ENCODE measurements at regions not wholly inside any gene's neighbourhood (a gene's known extent, or its start where the extent isn't known, plus 50 kb on each side); places are given as distances from the start of the nearest gene placed in this dataset.

- Histone ChIP-seq H3K27me3 (no peaks in the 10 kb centered on the region), H3K27ac (no peak overlapping the region), H3K9me3 (no peaks in the 10 kb centered on the region), H3K4me1 (no peaks in the 10 kb centered on the region), H3K4me3 (no peak overlapping the region), H3K36me3 (no peaks in the 10 kb centered on the region)
- intact Hi-C loops (cut with DNase I), result no loop called here
- no peak for TF ChIP-seq CTCF (IDR thresholded peaks at IDR 0.05)
- DNase-seq (ENCODE audit: low spot score in 2 of 2), result no peak
Measured at GRCh38 chr13:70370924-70371323, 262.7 kb upstream of the KLHL1 start.

- no peaks in the 10 kb centered on the region for H3K4me1 ChIP-seq
- no peaks in the 10 kb centered on the region for H3K36me3 ChIP-seq
- intact Hi-C loops (cut with DNase I), result no loop called here
- no peak for TF ChIP-seq CTCF (IDR thresholded peaks at IDR 0.05)
- H3K4me3 ChIP-seq, result no peak overlapping the region
- DNase-seq (ENCODE audit: low spot score in 2 of 2), result no peak
- no peak overlapping the region for H3K27ac ChIP-seq
- H3K9me3 ChIP-seq, result no peaks in the 10 kb centered on the region
- no peaks in the 10 kb centered on the region for H3K27me3 ChIP-seq
Measured at GRCh38 chr13:70366720-70367119, 258.5 kb upstream of the KLHL1 start.

GRCh38 chr13:70363991-70364390, 255.7 kb upstream of the KLHL1 start:
- Histone ChIP-seq H3K27ac (no peak overlapping the region), H3K27me3 (no peaks in the 10 kb centered on the region), H3K9me3 (no peaks in the 10 kb centered on the region), H3K36me3 (no peaks in the 10 kb centered on the region), H3K4me1 (no peaks in the 10 kb centered on the region), H3K4me3 (no peak overlapping the region)
- no peak for DNase-seq (ENCODE audit: low spot score in 2 of 2)
- intact Hi-C loops (cut with DNase I), result no loop called here
- no peak for TF ChIP-seq CTCF (IDR thresholded peaks at IDR 0.05)

- H3K4me1 ChIP-seq, result no peaks in the 10 kb centered on the region
- no peaks in the 10 kb centered on the region for H3K27me3 ChIP-seq
- no peaks in the 10 kb centered on the region for H3K9me3 ChIP-seq
- H3K36me3 ChIP-seq, result no peaks in the 10 kb centered on the region
- H3K4me3 ChIP-seq, result no peak overlapping the region
- DNase-seq (ENCODE audit: low spot score in 2 of 2), result no peak
- TF ChIP-seq CTCF (IDR thresholded peaks at IDR 0.05), result no peak
- H3K27ac ChIP-seq, result no peak overlapping the region
- intact Hi-C loops (cut with DNase I), result no loop called here
Measured at GRCh38 chr13:70362820-70363570, 254.7 kb upstream of the KLHL1 start.

- Histone ChIP-seq H3K36me3 (no peaks in the 10 kb centered on the region), H3K27me3 (no peaks in the 10 kb centered on the region), H3K4me3 (no peak overlapping the region), H3K27ac (no peak overlapping the region), H3K9me3 (no peaks in the 10 kb centered on the region), H3K4me1 (no peaks in the 10 kb centered on the region)
- no peak for TF ChIP-seq CTCF (IDR thresholded peaks at IDR 0.05)
- intact Hi-C loops (cut with DNase I), result no loop called here
- no peak for DNase-seq (ENCODE audit: low spot score in 2 of 2)
Measured at GRCh38 chr13:70357031-70357430, 248.8 kb upstream of the KLHL1 start.

GRCh38 chr13:70353096-70353495, 244.8 kb upstream of the KLHL1 start:
- Histone ChIP-seq H3K4me1 (no peaks in the 10 kb centered on the region), H3K36me3 (no peaks in the 10 kb centered on the region), H3K4me3 (no peak overlapping the region), H3K27ac (no peak overlapping the region), H3K27me3 (no peaks in the 10 kb centered on the region), H3K9me3 (no peaks in the 10 kb centered on the region)
- DNase-seq (ENCODE audit: low spot score in 2 of 2), result no peak
- no peak for TF ChIP-seq CTCF (IDR thresholded peaks at IDR 0.05)
- intact Hi-C loops (cut with DNase I), result no loop called here

Data from ascending aorta (tissue), 2 donors.